SU-DHL-6 (cell line): ENCODE measurements at regions not wholly inside any gene's neighbourhood (a gene's known extent, or its start where the extent isn't known, plus 50 kb on each side); places are given as distances from the start of the nearest gene placed in this dataset.

ENCODE experiments used
- H2AFZ ChIP-seq: fragments of 200-600 bp; sonication (generic); 2 replicates; pipeline ENCODE4 v1.6.1; 2014; ENCODE audit warnings: low read depth, mild to moderate bottlenecking, moderate library complexity, mixed read lengths, antibody characterized with exemption, low read length; ENCODE audit not compliant: severe bottlenecking
- H3F3A ChIP-seq: fragments of 200-600 bp; shearing (Covaris generic); 2 replicates; pipeline ENCODE4 v1.6.0; 2016; ENCODE audit warnings: antibody characterized with exemption, mild to moderate bottlenecking; ENCODE audit not compliant: insufficient read depth
- H3K27ac ChIP-seq: fragments of 200-600 bp; sonication (generic); 2 replicates; pipeline ENCODE4 v1.5.1; 2016; ENCODE audit warnings: low read depth, mild to moderate bottlenecking, low read length, moderate library complexity, mixed read lengths
- H3K27me3 ChIP-seq: fragments of 200-600 bp; sonication (generic), shearing (Covaris generic); 2 replicates; pipeline ENCODE4 v1.6.0; 2014; ENCODE audit warnings: mild to moderate bottlenecking, low read length
- H3K36me3 ChIP-seq: fragments of 200-600 bp; sonication (generic); 2 replicates; pipeline ENCODE4 v1.6.1; 2014; ENCODE audit warnings: mild to moderate bottlenecking, low read length, mixed read lengths
- H3K4me2 ChIP-seq: fragments of 300-600, 200-600 bp; shearing (Covaris generic), sonication (generic); 2 replicates; pipeline ENCODE4 v1.6.0; 2014; ENCODE audit warnings: low read length, low read depth, mild to moderate bottlenecking; ENCODE audit not compliant: poor library complexity, severe bottlenecking
- H3K4me3 ChIP-seq: fragments of 200-600 bp; sonication (generic); 2 replicates; pipeline ENCODE4 v1.5.1; 2014; ENCODE audit warnings: antibody characterized with exemption, low read length, mild to moderate bottlenecking, mixed read lengths; ENCODE audit not compliant: insufficient read depth, poor library complexity, severe bottlenecking
- H3K79me2 ChIP-seq: fragments of 200-600 bp; sonication (generic); 2 replicates; pipeline ENCODE4 v1.6.1; 2014; ENCODE audit warnings: mild to moderate bottlenecking, low read length, moderate library complexity; ENCODE audit not compliant: insufficient read depth
- H3K9ac ChIP-seq: fragments of 200-600 bp; sonication (generic); 2 replicates; pipeline ENCODE4 v1.7.0; 2014; ENCODE audit warnings: mild to moderate bottlenecking, low read length
- H3K9me2 ChIP-seq: fragments of 200-600 bp; sonication (generic); replicated peaks from 2 replicates; pipeline ENCODE4 v1.6.1; 2014; ENCODE audit warnings: low read length; ENCODE audit not compliant: insufficient read depth
- H3K9me3 ChIP-seq: fragments of 200-600 bp; sonication (generic); 2 replicates; pipeline ENCODE4 v1.6.1; 2014; ENCODE audit warnings: low read length, mixed read lengths; ENCODE audit not compliant: insufficient read depth
- H4K20me1 ChIP-seq: fragments of 200-600 bp; sonication (generic); 2 replicates; pipeline ENCODE4 v1.6.1; 2014; ENCODE audit warnings: low read depth, mild to moderate bottlenecking, antibody characterized with exemption, low read length, moderate library complexity, mixed read lengths
- EZH2phosphoT487 ChIP-seq: fragments of 200-600 bp; sonication (generic), shearing (Covaris generic); conservative IDR thresholded peaks from 2 replicates; pipeline ENCODE4 v1.6.1; 2018; ENCODE audit warnings: mild to moderate bottlenecking, antibody characterized with exemption, low read length, moderate library complexity, mixed read lengths
- TF ChIP-seq, protein P1 (sequence below): fragments of 200-600 bp; sonication (generic); IDR thresholded peaks from one replicate; pipeline ENCODE4 v1.5.1; 2017; ENCODE audit warnings: antibody characterized with exemption, mild to moderate bottlenecking, low read length, moderate library complexity; ENCODE audit not compliant: insufficient read depth, poor library complexity, severe bottlenecking

DNA sequence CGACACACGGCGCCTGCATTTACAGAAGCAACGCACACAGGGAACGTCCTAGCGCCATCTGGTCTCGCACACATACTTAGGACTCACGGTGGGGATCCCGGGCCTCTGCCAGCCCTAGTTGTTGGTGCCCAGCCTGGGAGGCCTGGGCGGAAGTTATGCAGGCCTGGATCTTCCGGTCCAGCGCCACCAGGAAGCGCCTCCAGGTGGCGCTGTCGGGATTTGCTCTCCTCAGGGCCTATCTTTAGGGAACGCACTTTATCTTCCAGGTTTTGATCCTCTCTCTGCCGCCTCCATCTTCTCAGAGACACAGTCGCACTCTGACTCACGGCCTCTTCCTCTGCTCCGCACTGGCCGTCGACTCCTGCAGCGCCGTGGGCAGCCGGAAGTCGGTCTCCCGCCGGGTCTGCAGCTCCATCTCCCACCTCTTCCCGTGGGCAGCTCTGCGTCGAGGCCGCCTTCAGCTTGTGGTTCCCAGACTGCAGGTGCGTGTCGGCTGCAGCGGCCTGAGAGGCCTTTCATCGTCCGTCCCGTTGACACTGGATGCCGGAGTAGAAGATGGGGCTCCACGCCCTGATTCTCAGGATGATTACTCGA is 760.4 kb downstream of the TMEM121 start:
- no peaks in the 10 kb centered on the region for H3K36me3 ChIP-seq
- no peaks in the 10 kb centered on the region for H3K79me2 ChIP-seq
- no peak overlapping the region for H3K4me2 ChIP-seq
- H3K9me3 ChIP-seq, result no peaks in the 10 kb centered on the region
- no peak overlapping the region for H3K9ac ChIP-seq
- no peak overlapping the region for H2AFZ ChIP-seq
- no peaks in the 10 kb centered on the region for H3F3A ChIP-seq
- H3K4me3 ChIP-seq, result no peak overlapping the region
- H3K27me3 ChIP-seq, result no peaks in the 10 kb centered on the region
- H3K27ac ChIP-seq, result no peak overlapping the region
- no peaks in the 10 kb centered on the region for H4K20me1 ChIP-seq
- TF ChIP-seq EZH2phosphoT487, result no peak
- TF ChIP-seq, protein P1, sequence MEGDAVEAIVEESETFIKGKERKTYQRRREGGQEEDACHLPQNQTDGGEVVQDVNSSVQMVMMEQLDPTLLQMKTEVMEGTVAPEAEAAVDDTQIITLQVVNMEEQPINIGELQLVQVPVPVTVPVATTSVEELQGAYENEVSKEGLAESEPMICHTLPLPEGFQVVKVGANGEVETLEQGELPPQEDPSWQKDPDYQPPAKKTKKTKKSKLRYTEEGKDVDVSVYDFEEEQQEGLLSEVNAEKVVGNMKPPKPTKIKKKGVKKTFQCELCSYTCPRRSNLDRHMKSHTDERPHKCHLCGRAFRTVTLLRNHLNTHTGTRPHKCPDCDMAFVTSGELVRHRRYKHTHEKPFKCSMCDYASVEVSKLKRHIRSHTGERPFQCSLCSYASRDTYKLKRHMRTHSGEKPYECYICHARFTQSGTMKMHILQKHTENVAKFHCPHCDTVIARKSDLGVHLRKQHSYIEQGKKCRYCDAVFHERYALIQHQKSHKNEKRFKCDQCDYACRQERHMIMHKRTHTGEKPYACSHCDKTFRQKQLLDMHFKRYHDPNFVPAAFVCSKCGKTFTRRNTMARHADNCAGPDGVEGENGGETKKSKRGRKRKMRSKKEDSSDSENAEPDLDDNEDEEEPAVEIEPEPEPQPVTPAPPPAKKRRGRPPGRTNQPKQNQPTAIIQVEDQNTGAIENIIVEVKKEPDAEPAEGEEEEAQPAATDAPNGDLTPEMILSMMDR, result peak; percentile 40
- H3K9me2 ChIP-seq, result no peaks in the 10 kb centered on the region

DNA sequence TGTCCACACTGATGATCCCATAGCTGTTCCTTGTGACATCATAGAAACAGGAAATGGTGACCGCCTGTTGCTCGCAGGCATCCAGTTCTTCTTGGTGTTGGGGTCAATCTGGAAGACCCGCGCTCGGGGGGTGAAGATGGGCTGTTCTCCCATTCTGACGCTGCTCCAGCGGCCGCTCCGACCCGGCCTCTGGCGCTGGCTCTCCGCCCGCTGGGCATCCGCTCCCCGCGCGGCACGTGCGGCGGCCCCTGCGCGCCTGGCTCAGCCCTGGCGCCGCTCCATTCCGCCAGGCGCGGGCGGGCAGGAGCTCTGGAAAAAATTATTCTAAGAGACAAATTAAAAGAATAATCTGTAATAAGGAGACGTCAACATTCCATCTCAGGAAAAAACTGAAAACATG is 761.1 kb downstream of the TMEM121 start:
- no peak overlapping the region for H3K4me3 ChIP-seq
- no peak overlapping the region for H3K27ac ChIP-seq
- H3K27me3 ChIP-seq, result no peaks in the 10 kb centered on the region
- TF ChIP-seq, protein P1, result no peak
- no peak for TF ChIP-seq EZH2phosphoT487
- H2AFZ ChIP-seq, result no peak overlapping the region
- no peak overlapping the region for H3K9ac ChIP-seq
- no peaks in the 10 kb centered on the region for H3K36me3 ChIP-seq
- no peaks in the 10 kb centered on the region for H3K9me3 ChIP-seq
- H3K79me2 ChIP-seq, result no peaks in the 10 kb centered on the region
- H3K4me2 ChIP-seq, result no peak overlapping the region
- H3K9me2 ChIP-seq, result no peaks in the 10 kb centered on the region
- no peaks in the 10 kb centered on the region for H4K20me1 ChIP-seq
- H3F3A ChIP-seq, result no peaks in the 10 kb centered on the region

- no peaks in the 10 kb centered on the region for H3K9me3 ChIP-seq
- no peaks in the 10 kb centered on the region for H3K79me2 ChIP-seq
- no peaks in the 10 kb centered on the region for H4K20me1 ChIP-seq
- H3K36me3 ChIP-seq, result no peaks in the 10 kb centered on the region
- no peaks in the 10 kb centered on the region for H3F3A ChIP-seq
- H3K27ac ChIP-seq, result no peak overlapping the region
- no peak overlapping the region for H3K4me2 ChIP-seq
- no peaks in the 10 kb centered on the region for H3K9me2 ChIP-seq
- no peak overlapping the region for H3K9ac ChIP-seq
- no peak overlapping the region for H3K4me3 ChIP-seq
- no peak for TF ChIP-seq EZH2phosphoT487
- TF ChIP-seq, protein P1, result no peak
- H2AFZ ChIP-seq, result no peak overlapping the region
- H3K27me3 ChIP-seq, result no peaks in the 10 kb centered on the region
Observed at GRCh38 chr14:106291626-106292025, 765.2 kb downstream of the TMEM121 start.
